ENCODE measurements at regions not wholly inside any gene's neighbourhood (a gene's known extent, or its start where the extent isn't known, plus 50 kb on each side); places are given as distances from the start of the nearest gene placed in this dataset.
"Not testable (repeated sequence)": the region's sequence is repeated elsewhere in the genome, so short reads cannot be mapped to it uniquely, and the experiment has no call there.

GRCh38 chr1:60502506-60502905, 428.9 kb upstream of the C1orf87 start:
- DNase-seq: no peak

GRCh38 chr1:60489916-60490480, 416.4 kb upstream of the C1orf87 start:
- DNase-seq: not testable (repeated sequence)

GRCh38 chr1:60488847-60489246, 415.3 kb upstream of the C1orf87 start:
- no peak for DNase-seq

GRCh38 chr1:60487565-60488345, 414.2 kb upstream of the C1orf87 start:
- no peak for DNase-seq

- DNase-seq: no peak
These were observed 409.9 kb upstream of the C1orf87 start for GRCh38 chr1:60483509-60483908.

GRCh38 chr1:60470246-60470645, 396.7 kb upstream of the C1orf87 start:
- no peak for DNase-seq

GRCh38 chr1:60463786-60464185, 390.2 kb upstream of the C1orf87 start:
- DNase-seq: no peak

GRCh38 chr1:60463146-60463545, 389.6 kb upstream of the C1orf87 start:
- DNase-seq: no peak

GRCh38 chr1:60461925-60462595, 388.5 kb upstream of the C1orf87 start:
- DNase-seq: no peak

GRCh38 chr1:60458111-60458510, 384.5 kb upstream of the C1orf87 start:
- no peak for DNase-seq

- DNase-seq: no peak
These were observed 376.3 kb upstream of the C1orf87 start for GRCh38 chr1:60449876-60450275.

GRCh38 chr1:60448850-60449249, 375.3 kb upstream of the C1orf87 start:
- DNase-seq: no peak

GRCh38 chr1:60444680-60445079, 371.1 kb upstream of the C1orf87 start:
- DNase-seq: no peak

- no peak for DNase-seq
These were observed 362.6 kb upstream of the C1orf87 start for GRCh38 chr1:60436186-60436585.

GRCh38 chr1:60431593-60431992, 358.0 kb upstream of the C1orf87 start:
- no peak for DNase-seq

GRCh38 chr1:60430375-60430774, 356.8 kb upstream of the C1orf87 start:
- no peak for DNase-seq

- DNase-seq: no peak
These were observed 354.6 kb upstream of the C1orf87 start for GRCh38 chr1:60428127-60428526.

GRCh38 chr1:60427701-60428100, 354.1 kb upstream of the C1orf87 start:
- DNase-seq: no peak

GRCh38 chr1:60427194-60427593, 353.6 kb upstream of the C1orf87 start:
- DNase-seq: no peak

- no peak for DNase-seq
These were observed 352.0 kb upstream of the C1orf87 start for GRCh38 chr1:60425528-60425927.

GRCh38 chr1:60423146-60423780, 349.7 kb upstream of the C1orf87 start:
- no peak for DNase-seq

- no peak for DNase-seq
These were observed 348.4 kb upstream of the C1orf87 start for GRCh38 chr1:60421965-60422364.

- no peak for DNase-seq
These were observed 345.5 kb upstream of the C1orf87 start for GRCh38 chr1:60419023-60419422.

- DNase-seq: no peak
These were observed 342.1 kb upstream of the C1orf87 start for GRCh38 chr1:60415696-60416095.
